GM19238 (cell line): ENCODE measurements at regions not wholly inside any gene's neighbourhood (a gene's known extent, or its start where the extent isn't known, plus 50 kb on each side); places are given as distances from the start of the nearest gene placed in this dataset.
"Not testable (repeated sequence)": the region's sequence is repeated elsewhere in the genome, so short reads cannot be mapped to it uniquely, and the experiment has no call there.

ENCODE experiments used
- DNase-seq: peaks from one replicate; pipeline ENCODE4 v3.0.0; 2011; ENCODE audit warnings: low spot score; ENCODE audit not compliant: insufficient read length

DNA sequence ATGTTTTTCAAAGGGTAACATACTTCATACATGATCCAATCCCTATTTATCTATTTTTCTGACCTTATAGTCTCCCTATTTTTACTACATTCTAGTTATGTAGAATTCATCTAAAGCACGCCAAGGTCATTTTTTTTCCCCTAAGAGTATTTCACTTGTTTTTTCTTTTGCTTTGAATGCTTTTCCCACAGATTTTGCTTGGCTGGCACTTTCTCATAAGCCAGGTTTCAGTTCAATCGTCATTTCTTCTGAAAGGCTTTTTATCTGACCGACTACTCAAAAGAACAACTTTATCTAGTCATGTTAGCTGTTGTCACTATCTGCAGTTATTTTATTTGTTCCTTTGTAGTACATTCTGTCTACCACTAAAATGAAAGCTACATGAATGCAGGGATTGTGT is 1274.6 kb downstream of the REEP3 start:
- no peak for DNase-seq

DNA sequence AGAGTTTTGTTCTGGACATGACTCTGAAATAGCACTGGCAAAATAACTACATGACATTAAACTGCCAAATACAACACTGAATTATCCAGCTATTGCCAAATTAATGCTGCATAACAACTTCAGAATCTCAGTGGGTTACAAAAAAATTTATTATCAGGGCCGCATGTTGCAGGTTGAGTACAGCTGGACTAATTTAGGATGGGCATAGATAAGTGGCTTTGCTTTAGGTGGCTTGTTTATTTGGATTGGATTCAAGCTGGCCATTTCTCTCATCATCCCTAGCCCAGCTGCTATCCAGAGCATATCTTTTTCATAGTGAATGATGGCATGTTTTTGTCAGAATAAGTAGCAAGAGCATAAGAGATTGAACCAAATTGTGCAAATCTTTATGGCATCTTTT is 1277.1 kb downstream of the REEP3 start:
- no peak for DNase-seq

DNA sequence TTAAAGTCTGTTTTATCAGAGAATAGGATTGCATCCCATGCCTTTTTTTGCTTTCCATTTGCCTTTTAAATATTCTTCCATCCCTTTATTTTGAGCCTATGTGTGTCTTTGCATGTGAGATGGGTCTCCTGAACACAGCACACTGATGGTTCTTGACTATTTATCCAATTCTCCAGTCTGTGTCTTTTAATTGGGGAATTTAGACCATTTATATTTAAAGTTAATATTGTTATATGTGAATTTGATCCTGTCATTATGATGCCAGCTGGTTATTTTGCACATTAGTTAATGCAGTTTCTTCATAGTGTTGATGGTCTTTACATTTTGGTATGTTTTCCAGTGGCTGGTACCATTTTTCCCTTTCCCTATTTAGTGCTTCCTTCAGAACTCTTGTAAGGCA is 1287.0 kb downstream of the REEP3 start:
- not testable (repeated sequence) for DNase-seq

DNA sequence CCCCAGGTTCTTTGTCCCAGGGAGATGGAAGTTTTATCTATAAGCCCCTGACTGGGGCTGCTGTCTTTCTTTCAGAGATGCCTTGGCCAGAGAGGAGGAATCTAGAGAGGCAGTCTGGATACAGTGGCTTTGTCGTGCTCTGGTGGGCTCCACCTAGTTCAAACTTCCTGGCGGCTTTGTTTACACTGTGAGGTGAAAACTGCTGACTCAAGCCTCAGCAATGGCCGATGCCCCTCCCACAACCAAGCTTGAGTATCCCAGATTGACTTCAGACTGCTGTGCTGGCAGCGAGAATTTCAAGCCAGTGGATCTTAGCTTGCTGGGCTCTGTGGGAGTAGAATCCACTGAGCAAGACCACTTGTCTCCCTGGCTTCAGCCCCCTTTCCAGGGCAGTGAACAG is 1288.8 kb downstream of the REEP3 start:
- DNase-seq: not testable (repeated sequence)

DNA sequence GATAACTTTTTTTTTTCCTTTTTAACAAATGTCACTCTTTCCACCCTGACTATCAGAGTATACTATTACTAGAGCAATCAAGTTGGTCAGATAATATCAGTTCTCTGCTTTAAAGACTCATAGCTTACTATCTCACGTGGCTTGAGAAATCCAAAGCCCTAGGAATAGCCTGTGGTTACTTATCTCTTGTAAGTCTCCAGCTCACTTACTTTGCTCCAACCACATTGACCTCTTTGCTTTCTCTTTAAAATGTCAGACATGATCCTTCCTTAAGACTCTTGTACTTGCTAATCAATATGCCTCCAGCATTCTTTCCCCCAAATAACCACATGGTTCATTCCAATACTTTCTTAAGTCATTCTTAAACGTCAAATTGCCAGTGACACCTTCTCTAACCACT is 1292.2 kb downstream of the REEP3 start:
- no peak for DNase-seq

DNA sequence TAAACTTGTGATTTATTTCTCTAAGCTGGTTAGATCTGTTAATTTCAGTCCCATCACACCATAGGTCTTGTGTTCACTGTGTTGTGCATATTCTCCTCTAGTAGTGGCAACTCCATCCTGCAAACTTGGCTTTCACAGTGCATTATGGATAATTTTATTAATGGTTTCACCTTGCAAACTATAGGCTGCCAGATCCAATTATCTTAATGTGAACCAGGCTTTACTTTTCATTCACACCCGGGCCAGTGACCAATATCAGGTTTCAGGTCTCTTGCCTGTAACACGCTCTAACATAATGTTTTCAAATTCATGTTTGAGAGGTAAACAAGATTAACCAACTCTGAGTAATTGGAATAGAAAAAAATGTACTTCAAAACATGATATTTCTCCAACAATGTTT is 1293.0 kb downstream of the REEP3 start:
- DNase-seq: no peak

DNA sequence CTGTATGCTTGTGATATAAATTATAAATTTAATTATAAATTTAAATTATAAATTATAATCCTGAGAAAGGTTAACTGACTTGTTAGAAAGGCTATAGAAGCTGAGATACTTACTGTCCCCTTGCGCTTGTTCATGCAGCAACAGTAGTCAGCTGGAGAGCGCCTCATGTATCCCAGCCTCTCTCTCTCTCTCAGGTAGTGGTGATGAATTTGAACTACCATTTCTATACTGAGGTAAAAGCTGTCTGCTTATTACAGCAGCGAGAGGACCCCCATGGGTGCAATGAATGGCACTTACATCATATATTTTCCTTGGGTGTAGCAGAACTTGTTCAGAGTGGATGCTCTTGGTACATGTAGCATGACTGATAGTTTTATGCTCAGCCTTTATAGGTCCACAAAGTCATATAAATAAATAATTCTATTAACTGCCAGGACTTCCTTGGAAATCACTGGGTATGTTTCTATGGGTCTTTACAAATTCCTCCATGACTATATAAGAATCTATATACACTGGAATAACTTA is 1308.7 kb downstream of the REEP3 start:
- DNase-seq: no peak

DNA sequence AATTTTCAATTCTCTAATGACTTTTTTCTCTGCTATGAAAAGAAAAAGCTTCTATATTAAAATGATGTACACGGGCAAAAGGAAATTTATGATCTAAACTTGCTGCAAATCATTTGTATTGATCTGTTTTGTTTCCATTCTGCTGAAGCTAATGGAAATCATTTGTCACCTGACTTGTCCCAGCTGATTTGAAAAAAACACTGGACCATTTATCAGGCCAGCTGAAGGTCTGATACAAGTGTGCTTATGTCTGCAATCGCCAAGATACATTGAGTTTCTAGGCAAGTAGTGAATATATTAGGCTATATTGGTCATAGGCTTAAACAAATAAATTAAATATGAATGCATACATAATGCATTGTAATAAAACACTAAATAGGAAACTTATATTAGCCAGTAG is 1309.7 kb downstream of the REEP3 start:
- DNase-seq: no peak

DNA sequence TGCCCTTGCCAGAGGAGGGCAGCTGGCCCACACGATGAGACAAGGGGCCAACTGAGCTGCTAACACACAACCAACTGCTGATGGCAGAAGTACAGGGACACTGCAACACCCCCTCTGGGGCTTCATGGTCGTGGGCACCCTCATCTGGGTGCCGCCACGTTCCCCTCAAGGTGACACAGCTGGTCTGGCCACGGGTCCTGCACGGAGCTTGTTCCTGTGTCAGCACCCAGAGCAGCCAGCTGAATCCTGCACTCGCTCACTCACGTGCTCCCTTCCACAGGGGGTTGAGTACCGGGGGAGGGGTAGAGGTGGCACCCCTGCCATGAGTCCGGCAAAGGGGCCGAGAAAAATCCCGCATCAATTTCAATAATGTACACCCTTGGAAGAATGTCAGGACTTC is 1319.1 kb downstream of the REEP3 start:
- DNase-seq: no peak

DNA sequence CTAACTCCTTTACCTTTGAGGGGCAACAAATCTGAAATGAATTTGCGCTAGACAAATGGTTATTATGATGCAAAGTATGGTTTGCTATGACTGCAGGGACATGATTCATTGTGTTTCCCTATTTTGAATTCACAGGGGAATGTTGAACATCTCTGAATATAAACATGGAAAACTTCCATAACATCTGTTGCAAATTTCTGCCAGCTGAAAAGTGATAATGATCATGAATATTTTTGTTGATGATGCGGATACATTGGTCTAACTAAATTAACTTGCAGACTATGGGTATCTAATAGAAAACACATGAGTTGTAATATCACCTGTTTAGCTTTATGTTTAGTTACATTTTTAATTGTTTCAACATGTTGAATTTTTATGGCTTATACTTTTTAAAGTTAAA is 1325.5 kb downstream of the REEP3 start:
- DNase-seq: no peak

DNA sequence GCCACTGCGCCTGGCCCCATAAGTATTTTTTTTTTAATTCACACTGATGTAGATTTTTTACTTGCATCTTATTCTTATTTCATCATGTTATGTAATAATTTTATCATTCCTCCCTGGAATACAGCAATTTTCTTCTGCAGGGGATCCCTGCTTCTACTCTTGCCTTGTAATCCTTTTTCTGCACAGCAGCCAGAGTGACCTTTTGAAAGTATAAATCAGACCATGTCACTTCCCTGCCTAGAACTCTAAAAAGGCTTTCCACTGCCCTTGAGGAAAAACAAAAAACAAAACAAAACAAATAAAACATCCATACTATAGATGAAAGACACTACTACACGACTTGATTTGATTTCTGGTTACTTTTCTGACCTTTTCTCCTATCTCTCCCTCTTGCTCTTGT is 1334.7 kb downstream of the REEP3 start:
- DNase-seq: no peak

DNA sequence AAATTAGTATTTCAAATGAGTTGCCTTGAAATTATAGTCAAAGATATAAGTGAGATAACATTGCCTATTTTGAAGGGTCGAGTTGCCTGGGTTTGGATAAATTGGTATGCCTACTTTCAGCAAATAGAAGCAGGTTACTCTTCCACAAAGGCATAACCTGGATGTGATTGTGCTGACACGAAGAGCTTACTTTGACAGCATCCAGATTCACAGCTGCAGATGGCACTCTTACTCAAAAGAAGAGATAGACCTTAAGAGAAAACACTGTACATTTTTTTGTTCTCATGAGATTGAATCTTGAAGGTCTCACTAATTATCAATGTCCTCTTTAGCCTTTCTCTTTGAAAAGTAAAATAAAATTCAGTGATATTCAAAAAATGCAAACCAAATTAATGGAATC is 1338.7 kb downstream of the REEP3 start:
- no peak for DNase-seq

DNA sequence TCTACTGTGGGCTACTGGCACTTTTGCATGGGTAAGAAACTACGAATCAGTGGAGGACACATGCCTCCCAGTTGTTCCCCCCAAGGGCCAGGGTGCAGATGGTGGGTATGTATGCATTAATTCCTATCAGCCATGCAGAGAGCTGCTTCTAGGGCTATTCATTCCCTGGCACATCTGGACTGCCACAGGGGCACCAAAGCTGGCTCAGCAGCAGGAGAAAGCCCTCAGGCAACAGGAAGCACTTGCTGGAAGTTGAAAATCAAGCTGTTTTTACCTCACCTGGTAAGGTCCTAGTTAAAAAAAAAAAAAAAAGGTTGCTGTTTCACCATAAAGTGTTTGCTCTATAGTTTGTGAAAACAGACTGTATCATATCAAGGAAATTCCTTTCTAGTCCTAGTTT is 1342.6 kb downstream of the REEP3 start:
- DNase-seq: no peak

DNA sequence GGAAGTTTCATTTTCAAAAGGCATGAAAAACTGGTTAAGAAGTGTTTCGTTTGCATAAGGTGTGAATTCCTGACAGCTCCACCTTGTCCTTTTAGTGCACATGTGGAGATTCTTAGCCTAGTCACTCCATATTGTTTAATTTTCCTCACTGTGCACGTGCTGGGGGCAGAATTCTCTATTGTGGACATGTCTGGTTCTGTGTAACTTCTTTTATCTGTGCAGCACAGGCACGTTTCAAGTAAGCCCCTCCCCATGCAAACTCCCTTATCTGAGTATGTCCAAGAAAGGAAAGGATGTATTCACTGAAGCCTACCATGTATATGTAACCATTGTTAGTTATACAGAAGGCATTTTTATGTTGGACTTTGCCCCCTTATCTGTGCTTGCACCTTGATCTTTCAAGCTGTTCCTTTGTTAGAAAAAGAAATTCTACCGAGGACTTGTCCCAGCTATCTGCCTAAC is 1346.3 kb downstream of the REEP3 start:
- no peak for DNase-seq

DNA sequence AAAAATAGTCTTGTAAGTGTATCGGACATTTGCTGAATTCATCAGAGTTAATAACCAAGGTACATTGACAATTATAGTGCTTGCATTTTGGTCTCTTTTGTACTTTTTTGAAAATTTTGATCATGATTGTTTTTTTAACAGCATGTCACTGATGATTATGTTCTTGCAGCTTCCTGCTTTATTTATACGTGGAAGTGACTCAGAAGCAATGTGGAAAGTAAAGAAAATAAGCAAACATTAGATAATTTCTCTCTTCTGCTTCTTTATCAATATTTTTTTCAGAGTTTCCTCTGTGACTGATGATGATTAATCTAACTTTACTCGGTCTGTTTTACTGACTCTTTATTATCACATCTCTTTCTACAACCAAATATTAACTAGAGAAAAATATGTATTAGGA is 1351.9 kb downstream of the REEP3 start:
- DNase-seq: no peak

DNA sequence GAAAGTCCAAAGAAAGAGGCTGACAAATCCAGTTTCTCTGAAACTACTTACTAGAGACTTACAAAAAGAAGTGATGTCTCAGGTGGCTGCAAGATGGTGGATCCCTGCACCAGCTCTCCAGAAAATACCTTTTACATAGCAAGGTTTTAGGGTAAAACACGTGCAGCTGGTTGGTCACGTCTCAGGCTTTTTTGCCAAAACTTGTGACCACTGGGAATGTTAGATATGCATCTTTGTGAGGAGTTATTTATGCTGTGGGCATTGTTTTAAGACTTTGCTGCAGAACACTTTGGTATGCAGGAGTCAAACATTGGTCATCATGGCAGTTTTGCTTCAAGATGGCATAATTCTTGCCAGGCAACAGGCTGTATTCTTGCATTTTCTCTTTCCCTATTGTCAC is 1352.8 kb downstream of the REEP3 start:
- no peak for DNase-seq

DNA sequence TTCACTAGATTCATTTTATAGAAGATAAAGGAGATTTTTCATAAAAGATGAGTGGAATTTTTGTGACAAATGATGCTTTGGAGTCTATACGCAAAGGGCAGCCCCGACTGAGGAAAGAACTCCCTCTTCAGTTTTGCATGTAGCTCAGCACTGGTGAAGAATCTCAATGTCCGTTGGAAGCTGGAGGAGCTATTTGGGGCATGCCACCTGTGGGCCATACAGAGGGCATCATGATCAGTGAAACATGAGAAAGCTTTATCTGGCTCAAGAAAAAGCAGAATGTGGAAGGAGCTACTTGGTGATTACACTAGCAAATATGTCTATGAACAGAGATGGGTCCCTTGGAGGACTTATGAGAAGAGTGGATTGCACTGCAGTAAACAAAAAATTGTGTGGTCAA is 1359.3 kb downstream of the REEP3 start:
- DNase-seq: no peak

DNA sequence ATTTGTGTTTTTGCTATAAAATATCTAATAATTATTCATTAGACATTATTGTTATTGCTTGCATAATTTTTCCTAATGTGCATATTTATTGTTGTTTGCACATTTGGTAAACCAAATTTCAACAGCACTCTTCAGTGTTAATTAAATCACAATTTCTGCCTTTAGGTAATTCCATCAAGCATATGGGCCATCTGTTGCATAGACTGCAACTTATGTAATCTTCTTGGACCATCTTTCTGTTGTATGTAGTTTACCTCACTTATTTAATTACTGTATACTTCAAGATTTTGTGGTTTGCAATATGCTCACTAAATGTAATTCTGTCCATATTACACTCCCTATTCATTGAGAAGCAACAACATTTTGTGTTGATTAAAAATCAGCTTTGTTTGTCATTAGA is 1360.1 kb downstream of the REEP3 start:
- DNase-seq: no peak

DNA sequence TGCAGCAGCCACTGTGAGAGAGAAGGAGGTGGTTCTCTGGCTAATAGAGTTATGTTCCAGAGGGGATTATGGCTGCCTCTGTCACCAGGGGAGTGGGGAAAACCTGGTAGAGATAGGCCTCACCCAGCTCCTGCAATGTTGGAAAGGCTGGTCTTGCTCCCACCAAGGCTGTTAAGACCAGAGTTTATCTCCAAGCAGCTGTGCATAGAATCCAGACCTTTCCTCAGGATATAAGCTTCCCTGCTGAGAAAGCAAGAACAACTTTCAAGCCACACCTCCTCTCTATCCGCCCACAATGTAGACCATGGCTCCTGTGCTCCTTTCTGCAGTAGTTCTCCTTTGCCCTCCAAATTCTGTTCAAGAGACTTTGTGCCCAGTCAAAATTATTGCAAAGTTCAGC is 1375.4 kb downstream of the REEP3 start:
- no peak for DNase-seq

DNA sequence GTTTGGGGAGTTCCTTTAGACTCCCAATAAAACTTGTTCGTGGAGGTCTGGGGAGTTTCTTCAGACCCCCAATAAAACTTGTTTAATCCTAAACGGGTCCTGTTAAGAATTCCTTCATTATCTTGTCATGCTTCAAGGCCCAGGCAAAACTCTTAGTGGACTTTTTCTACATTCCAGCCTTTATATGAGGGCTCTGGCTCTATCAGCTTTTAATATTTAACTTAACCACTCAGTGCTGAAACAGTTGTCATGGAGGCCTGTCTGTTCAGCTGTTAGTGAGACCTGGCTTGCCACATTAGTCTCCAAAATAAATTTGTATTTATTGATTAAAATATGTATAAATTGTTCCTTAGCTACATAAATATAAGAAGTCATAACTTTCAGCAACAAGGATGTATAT is 1385.1 kb downstream of the REEP3 start:
- not testable (repeated sequence) for DNase-seq

DNA sequence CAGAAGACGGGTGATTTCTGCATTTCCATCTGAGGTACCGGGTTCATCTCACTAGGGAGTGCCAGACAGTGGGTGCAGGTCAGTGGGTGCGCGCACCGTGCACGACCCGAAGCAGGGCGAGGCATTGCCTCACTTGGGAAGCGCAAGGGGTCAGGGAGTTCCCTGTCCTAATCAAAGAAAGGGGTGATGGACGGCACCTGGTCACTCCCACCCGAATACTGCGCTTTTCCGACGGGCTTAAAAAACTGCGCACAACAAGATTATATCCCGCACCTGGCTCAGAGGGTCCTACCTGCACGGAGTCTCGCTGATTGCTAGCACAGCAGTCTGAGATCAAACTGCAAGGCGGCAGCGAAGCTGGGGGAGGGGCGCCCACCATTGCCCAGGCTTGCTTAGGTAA is 1403.1 kb downstream of the REEP3 start:
- not testable (repeated sequence) for DNase-seq

DNA sequence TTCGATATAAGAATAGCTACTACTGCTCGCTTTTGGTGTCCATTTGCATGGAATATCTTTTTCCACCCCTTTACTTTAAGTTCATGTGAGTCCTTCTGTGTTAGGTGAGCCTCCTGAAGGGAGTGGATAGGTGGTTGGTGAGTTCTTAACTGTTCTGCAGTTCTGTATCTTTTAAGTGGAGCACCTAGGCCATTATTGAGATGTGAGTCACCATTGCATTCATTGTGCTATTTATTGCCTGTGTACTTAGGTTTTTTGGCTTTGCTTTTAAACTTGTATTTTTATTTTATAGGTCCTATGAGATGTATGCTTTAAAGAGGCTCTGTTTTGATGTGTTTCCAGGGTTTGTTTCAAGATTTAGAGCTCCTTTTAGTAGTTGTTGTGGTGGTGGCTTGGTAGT is 1430.8 kb downstream of the REEP3 start:
- DNase-seq: no peak

DNA sequence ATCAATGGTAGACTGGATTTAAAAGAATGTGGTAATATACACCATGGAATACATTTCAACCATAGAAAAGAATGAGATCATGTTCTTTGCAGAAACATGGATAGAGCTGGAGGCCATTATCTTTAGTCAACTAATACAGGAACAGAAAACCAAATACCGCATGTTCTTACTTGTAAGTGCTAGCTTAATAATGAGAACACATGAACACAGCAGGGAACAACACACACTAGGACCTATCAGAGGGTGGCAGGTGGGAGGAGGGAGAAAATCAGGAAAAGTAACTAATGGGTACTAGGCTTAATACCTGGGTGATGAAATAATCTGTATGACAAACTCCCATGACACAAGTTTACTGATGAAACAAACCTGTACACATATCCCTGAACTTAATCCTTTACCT is 1435.2 kb downstream of the REEP3 start:
- no peak for DNase-seq

DNA sequence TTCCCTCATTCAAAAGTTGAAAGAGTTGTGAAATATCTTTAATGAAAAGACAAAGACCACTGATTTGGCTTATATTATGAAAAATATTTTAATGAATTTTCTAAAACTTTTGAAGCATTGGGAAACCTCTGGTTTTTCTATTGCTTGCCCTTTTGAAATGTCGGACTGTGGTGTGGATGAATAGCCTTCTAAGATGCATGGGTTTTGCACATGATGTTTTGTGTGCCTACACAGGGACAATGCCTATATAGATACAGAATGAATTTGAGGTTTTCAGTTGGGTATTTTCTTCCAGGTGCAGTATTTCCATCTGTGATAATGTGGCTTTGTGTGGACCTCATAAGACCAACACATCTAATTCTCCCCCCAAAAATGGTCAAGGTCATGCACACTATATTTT is 1437.9 kb downstream of the REEP3 start:
- DNase-seq: no peak
